Immature natural killer cell (primary cell): ENCODE measurements at regions not wholly inside any gene's neighbourhood (a gene's known extent, or its start where the extent isn't known, plus 50 kb on each side); places are given as distances from the start of the nearest gene placed in this dataset.

Experiments
- DNase-seq, 3 donors: peaks; one replicate each; pipeline ENCODE4 v3.0.0; 2022; ENCODE audit warnings: mixed read lengths in 1 of 3
- H3K27ac Mint-ChIP-seq, 6 donors: one replicate each; pipeline ENCODE4 v1.8.0; 2020; ENCODE audit warnings: mixed read lengths in 6 of 6, mild to moderate bottlenecking in 5 of 6, inconsistent platforms in 4 of 6, moderate library complexity in 3 of 6
- H3K27me3 Mint-ChIP-seq, 3 donors: one replicate each; pipeline ENCODE4 v1.8.0; 2020 to 2021; ENCODE audit warnings: low read depth in 3 of 3, mild to moderate bottlenecking in 3 of 3, mixed read lengths in 3 of 3, moderate library complexity in 3 of 3, inconsistent platforms in 1 of 3
- H3K36me3 Mint-ChIP-seq, 3 donors: one replicate each; pipeline ENCODE4 v1.8.0; 2020; ENCODE audit warnings: mixed read lengths in 3 of 3, inconsistent platforms in 2 of 3, mild to moderate bottlenecking in 2 of 3
- H3K4me1 Mint-ChIP-seq, 2 donors: one replicate each; pipeline ENCODE4 v1.8.0; 2020; ENCODE audit warnings: inconsistent platforms in 2 of 2, mild to moderate bottlenecking in 2 of 2, mixed read lengths in 2 of 2, moderate library complexity in 1 of 2
- H3K4me3 Mint-ChIP-seq, 5 donors: one replicate each; pipeline ENCODE4 v1.8.0; 2020; ENCODE audit warnings: mild to moderate bottlenecking in 5 of 5, mixed read lengths in 5 of 5, inconsistent platforms in 3 of 5, moderate library complexity in 3 of 5
- H3K9me3 Mint-ChIP-seq, 6 donors: one replicate each; pipeline ENCODE4 v1.8.0; 2020; ENCODE audit warnings: mild to moderate bottlenecking in 6 of 6, mixed read lengths in 6 of 6, inconsistent platforms in 4 of 6, moderate library complexity in 3 of 6

- no peak overlapping the region for H3K27ac Mint-ChIP-seq
Measured at GRCh38 chr16:77590707-77591106, 131.6 kb upstream of the NUDT7 start.

GRCh38 chr16:77591347-77591746 lies 131.0 kb upstream of the NUDT7 start:
- no peaks in the 10 kb centered on the region for H3K9me3 Mint-ChIP-seq
- H3K27ac Mint-ChIP-seq: no peak overlapping the region
- H3K36me3 Mint-ChIP-seq: no peaks in the 10 kb centered on the region
- no peaks in the 10 kb centered on the region for H3K4me1 Mint-ChIP-seq
- H3K27me3 Mint-ChIP-seq: peaks cover 0 to 5% (median 2%) of the 10 kb centered on the region in 3 donors
- no peak overlapping the region for H3K4me3 Mint-ChIP-seq
- no peak for DNase-seq

More at GRCh38 chr16:77590707-77591106, 131.6 kb upstream of the NUDT7 start:
- no peaks in the 10 kb centered on the region for H3K4me1 Mint-ChIP-seq
- H3K9me3 Mint-ChIP-seq: no peaks in the 10 kb centered on the region
- H3K4me3 Mint-ChIP-seq: no peak overlapping the region
- no peaks in the 10 kb centered on the region for H3K36me3 Mint-ChIP-seq
- DNase-seq: no peak
- H3K27me3 Mint-ChIP-seq: peaks cover 0 to 5% (median 4%) of the 10 kb centered on the region in 3 donors

GRCh38 chr16:77592021-77592420 lies 130.3 kb upstream of the NUDT7 start:
- H3K4me3 Mint-ChIP-seq: no peak overlapping the region
- H3K27ac Mint-ChIP-seq: no peak overlapping the region
- DNase-seq: no peak
- no peaks in the 10 kb centered on the region for H3K36me3 Mint-ChIP-seq
- H3K4me1 Mint-ChIP-seq: no peaks in the 10 kb centered on the region
- H3K9me3 Mint-ChIP-seq: no peaks in the 10 kb centered on the region
- H3K27me3 Mint-ChIP-seq: peaks cover 0 to 8% (median 0%) of the 10 kb centered on the region in 3 donors

- Mint-ChIP-seq H3K4me1 (no peaks in the 10 kb centered on the region), H3K36me3 (no peaks in the 10 kb centered on the region), H3K9me3 (no peaks in the 10 kb centered on the region), H3K4me3 (no peak overlapping the region), H3K27ac (no peak overlapping the region), H3K27me3 (peaks cover 0 to 7% (median 6%) of the 10 kb centered on the region in 3 donors)
- DNase-seq: no peak
Measured at GRCh38 chr16:77594057-77594456, 128.3 kb upstream of the NUDT7 start.

GRCh38 chr16:77594799-77595596 lies 127.3 kb upstream of the NUDT7 start:
- no peak for DNase-seq
- Mint-ChIP-seq H3K27ac (no peak overlapping the region), H3K9me3 (no peaks in the 10 kb centered on the region), H3K4me3 (no peak overlapping the region), H3K27me3 (peaks cover 2 to 7% (median 6%) of the 10 kb centered on the region in 3 donors), H3K4me1 (no peaks in the 10 kb centered on the region), H3K36me3 (no peaks in the 10 kb centered on the region)

GRCh38 chr16:77596261-77596660 lies 126.1 kb upstream of the NUDT7 start:
- no peaks in the 10 kb centered on the region for H3K9me3 Mint-ChIP-seq
- no peaks in the 10 kb centered on the region for H3K4me1 Mint-ChIP-seq
- peaks cover 2 to 7% (median 6%) of the 10 kb centered on the region in 3 donors for H3K27me3 Mint-ChIP-seq
- no peak overlapping the region for H3K4me3 Mint-ChIP-seq
- DNase-seq: no peak
- no peaks in the 10 kb centered on the region for H3K36me3 Mint-ChIP-seq
- H3K27ac Mint-ChIP-seq: no peak overlapping the region

- Mint-ChIP-seq H3K27ac (no peak overlapping the region), H3K36me3 (no peaks in the 10 kb centered on the region)
Measured at GRCh38 chr16:77599793-77600415, 122.4 kb upstream of the NUDT7 start.

GRCh38 chr16:77600555-77600954 lies 121.8 kb upstream of the NUDT7 start:
- H3K27ac Mint-ChIP-seq: no peak overlapping the region
- DNase-seq: no peak
- no peaks in the 10 kb centered on the region for H3K4me1 Mint-ChIP-seq
- H3K27me3 Mint-ChIP-seq: peaks cover 4 to 9% (median 4%) of the 10 kb centered on the region in 3 donors
- H3K9me3 Mint-ChIP-seq: no peaks in the 10 kb centered on the region
- H3K36me3 Mint-ChIP-seq: no peaks in the 10 kb centered on the region
- no peak overlapping the region for H3K4me3 Mint-ChIP-seq

More at GRCh38 chr16:77599793-77600415, 122.4 kb upstream of the NUDT7 start:
- H3K4me1 Mint-ChIP-seq: no peaks in the 10 kb centered on the region
- no peak overlapping the region for H3K4me3 Mint-ChIP-seq
- no peak for DNase-seq
- no peaks in the 10 kb centered on the region for H3K9me3 Mint-ChIP-seq
- peaks cover 4 to 9% (median 4%) of the 10 kb centered on the region in 3 donors for H3K27me3 Mint-ChIP-seq

- H3K4me3 Mint-ChIP-seq: no peak overlapping the region
- no peak overlapping the region for H3K27ac Mint-ChIP-seq
- no peaks in the 10 kb centered on the region for H3K9me3 Mint-ChIP-seq
- DNase-seq: no peak
- H3K4me1 Mint-ChIP-seq: no peaks in the 10 kb centered on the region
- H3K27me3 Mint-ChIP-seq: peaks cover 2 to 7% (median 4%) of the 10 kb centered on the region in 3 donors
- no peaks in the 10 kb centered on the region for H3K36me3 Mint-ChIP-seq
Measured at GRCh38 chr16:77603656-77604055, 118.7 kb upstream of the NUDT7 start.

GRCh38 chr16:77610496-77610895 lies 111.8 kb upstream of the NUDT7 start:
- no peak overlapping the region for H3K27ac Mint-ChIP-seq
- no peak overlapping the region for H3K4me3 Mint-ChIP-seq
- no peaks in the 10 kb centered on the region for H3K36me3 Mint-ChIP-seq
- no peaks in the 10 kb centered on the region for H3K9me3 Mint-ChIP-seq
- H3K27me3 Mint-ChIP-seq: peaks cover 0 to 6% (median 4%) of the 10 kb centered on the region in 3 donors
- DNase-seq: no peak
- no peaks in the 10 kb centered on the region for H3K4me1 Mint-ChIP-seq

GRCh38 chr16:77611386-77611785 lies 110.9 kb upstream of the NUDT7 start:
- no peaks in the 10 kb centered on the region for H3K36me3 Mint-ChIP-seq
- DNase-seq: no peak
- H3K4me1 Mint-ChIP-seq: no peaks in the 10 kb centered on the region
- no peak overlapping the region for H3K27ac Mint-ChIP-seq
- H3K27me3 Mint-ChIP-seq: peaks cover 0 to 8% (median 5%) of the 10 kb centered on the region in 3 donors
- no peak overlapping the region for H3K4me3 Mint-ChIP-seq
- no peaks in the 10 kb centered on the region for H3K9me3 Mint-ChIP-seq

- Mint-ChIP-seq H3K36me3 (no peaks in the 10 kb centered on the region), H3K27me3 (peaks cover 0 to 8% (median 5%) of the 10 kb centered on the region in 3 donors), H3K4me1 (no peaks in the 10 kb centered on the region), H3K4me3 (no peak overlapping the region), H3K27ac (no peak overlapping the region), H3K9me3 (no peaks in the 10 kb centered on the region)
- DNase-seq: no peak
Measured at GRCh38 chr16:77612596-77612995, 109.7 kb upstream of the NUDT7 start.

GRCh38 chr16:77613095-77613494 lies 109.2 kb upstream of the NUDT7 start:
- peaks cover 0 to 8% (median 5%) of the 10 kb centered on the region in 3 donors for H3K27me3 Mint-ChIP-seq
- no peaks in the 10 kb centered on the region for H3K4me1 Mint-ChIP-seq
- no peak for DNase-seq
- H3K9me3 Mint-ChIP-seq: no peaks in the 10 kb centered on the region
- H3K27ac Mint-ChIP-seq: no peak overlapping the region
- no peak overlapping the region for H3K4me3 Mint-ChIP-seq
- no peaks in the 10 kb centered on the region for H3K36me3 Mint-ChIP-seq

GRCh38 chr16:77617553-77617952 lies 104.8 kb upstream of the NUDT7 start:
- Mint-ChIP-seq H3K4me3 (no peak overlapping the region), H3K4me1 (no peaks in the 10 kb centered on the region), H3K36me3 (no peaks in the 10 kb centered on the region), H3K27ac (no peak overlapping the region), H3K9me3 (no peaks in the 10 kb centered on the region), H3K27me3 (peaks cover 0 to 9% (median 3%) of the 10 kb centered on the region in 3 donors)
- DNase-seq: no peak
